ENCODE measurements at regions not wholly inside any gene's neighbourhood (a gene's known extent, or its start where the extent isn't known, plus 50 kb on each side); places are given as distances from the start of the nearest gene placed in this dataset.

GRCh38 chr6:84554706-84555105 is 209.7 kb downstream of the TBX18 start:
- Histone ChIP-seq H2AFZ (ENCODE audit: control insufficient read depth, low read length) (no peak overlapping the region), H3K4me1 (ENCODE audit: control insufficient read depth, extremely low read depth, insufficient read depth, low read length) (no peaks in the 10 kb centered on the region), H3K9me3 (ENCODE audit: control insufficient read depth, low read depth, low read length) (no peaks in the 10 kb centered on the region), H3K36me3 (ENCODE audit: control insufficient read depth in 2 of 2, extremely low read depth in 1 of 2, insufficient read depth in 2 of 2, low read length in 2 of 2) (no peaks in the 10 kb centered on the region), H3K4me3 (ENCODE audit: control insufficient read depth in 2 of 3, extremely low read depth in 1 of 3, insufficient read depth in 2 of 3, low read depth in 1 of 3, low read length in 3 of 3) (no peak overlapping the region), H3K27me3 (ENCODE audit: control insufficient read depth, extremely low read depth, insufficient read depth, low read length) (no peaks in the 10 kb centered on the region), H3K9ac (ENCODE audit: control insufficient read depth, extremely low read depth, insufficient read depth, low read length) (no peak overlapping the region), H3K27ac (ENCODE audit: control insufficient read depth, insufficient read depth, low read length) (no peak overlapping the region), H4K20me1 (ENCODE audit: control insufficient read depth, extremely low read depth, insufficient read depth, low read length) (no peaks in the 10 kb centered on the region), H3K79me2 (ENCODE audit: control insufficient read depth, insufficient read depth, low read length) (no peaks in the 10 kb centered on the region), H3K9me1 (ENCODE audit: control insufficient read depth, extremely low read depth, insufficient read depth, low read length) (no peaks in the 10 kb centered on the region), H3K4me2 (ENCODE audit: control insufficient read depth, extremely low read depth, insufficient read depth, low read depth, low read length) (no peak overlapping the region)
- DNase-seq (ENCODE audit: low read depth, low spot score): no peak
- no peak for FAIRE-seq
- no peak for TF ChIP-seq EZH2 (IDR thresholded peaks at IDR 0.05; ENCODE audit: low read length)
- TF ChIP-seq CTCF (optimal IDR thresholded peaks at IDR 0.05 in 1 of 3, IDR thresholded peaks at IDR 0.05 in 1 of 3, conservative IDR thresholded peaks at IDR 0.05 in 1 of 3; ENCODE audit: extremely low read depth in 1 of 3, insufficient read depth in 2 of 3, low read length in 3 of 3): no peak
- dilution Hi-C loops (cut with MboI; ENCODE audit: extremely low pct_ligation_motif_present, low sequenced_read_pairs): no loop called here

- no peak for TF ChIP-seq CTCF (optimal IDR thresholded peaks at IDR 0.05 in 1 of 3, IDR thresholded peaks at IDR 0.05 in 1 of 3, conservative IDR thresholded peaks at IDR 0.05 in 1 of 3; ENCODE audit: extremely low read depth in 1 of 3, insufficient read depth in 2 of 3, low read length in 3 of 3)
- TF ChIP-seq EZH2 (IDR thresholded peaks at IDR 0.05; ENCODE audit: low read length): no peak
- H3K4me3 ChIP-seq (ENCODE audit: control insufficient read depth in 2 of 3, extremely low read depth in 1 of 3, insufficient read depth in 2 of 3, low read depth in 1 of 3, low read length in 3 of 3): no peak overlapping the region
- no peak overlapping the region for H3K27ac ChIP-seq (ENCODE audit: control insufficient read depth, insufficient read depth, low read length)
- H3K9me3 ChIP-seq (ENCODE audit: control insufficient read depth, low read depth, low read length): no peaks in the 10 kb centered on the region
- no peak overlapping the region for H3K4me2 ChIP-seq (ENCODE audit: control insufficient read depth, extremely low read depth, insufficient read depth, low read depth, low read length)
- dilution Hi-C loops (cut with MboI; ENCODE audit: extremely low pct_ligation_motif_present, low sequenced_read_pairs): no loop called here
- H3K36me3 ChIP-seq (ENCODE audit: control insufficient read depth in 2 of 2, extremely low read depth in 1 of 2, insufficient read depth in 2 of 2, low read length in 2 of 2): no peaks in the 10 kb centered on the region
- H2AFZ ChIP-seq (ENCODE audit: control insufficient read depth, low read length): no peak overlapping the region
- no peaks in the 10 kb centered on the region for H4K20me1 ChIP-seq (ENCODE audit: control insufficient read depth, extremely low read depth, insufficient read depth, low read length)
- H3K4me1 ChIP-seq (ENCODE audit: control insufficient read depth, extremely low read depth, insufficient read depth, low read length): no peaks in the 10 kb centered on the region
- H3K9ac ChIP-seq (ENCODE audit: control insufficient read depth, extremely low read depth, insufficient read depth, low read length): no peak overlapping the region
- H3K9me1 ChIP-seq (ENCODE audit: control insufficient read depth, extremely low read depth, insufficient read depth, low read length): no peaks in the 10 kb centered on the region
- DNase-seq (ENCODE audit: low read depth, low spot score) (no peak), FAIRE-seq (no peak)
- H3K79me2 ChIP-seq (ENCODE audit: control insufficient read depth, insufficient read depth, low read length): no peaks in the 10 kb centered on the region
- H3K27me3 ChIP-seq (ENCODE audit: control insufficient read depth, extremely low read depth, insufficient read depth, low read length): no peaks in the 10 kb centered on the region
Observed at GRCh38 chr6:84554074-84554473, 210.3 kb downstream of the TBX18 start.

Measured in keratinocyte (primary cell).